Trophoblast cell (in vitro differentiated cells and primary cell): ENCODE measurements at regions not wholly inside any gene's neighbourhood (a gene's known extent, or its start where the extent isn't known, plus 50 kb on each side); places are given as distances from the start of the nearest gene placed in this dataset.

Experiments used
- DNase-seq, 2 donors: peaks; one replicate each; pipeline ENCODE4 v3.0.0-alpha.2; 2016
- H2AFZ ChIP-seq: 2 replicates; pipeline ENCODE4 v1.6.1; 2013; ENCODE audit warnings: low read length, moderate library complexity, mild to moderate bottlenecking; ENCODE audit not compliant: insufficient read depth, poor library complexity
- H2AK5ac ChIP-seq: 2 replicates; pipeline ENCODE4 v1.6.1; 2013; ENCODE audit warnings: mild to moderate bottlenecking, low read length
- H2BK120ac ChIP-seq: 2 replicates; pipeline ENCODE4 v1.6.1; 2013; ENCODE audit warnings: low read length, mild to moderate bottlenecking, moderate library complexity; ENCODE audit not compliant: insufficient read depth, poor library complexity
- H2BK12ac ChIP-seq: 2 replicates; pipeline ENCODE4 v1.6.1; 2013; ENCODE audit warnings: mild to moderate bottlenecking, low read length, moderate library complexity
- H2BK5ac ChIP-seq: 2 replicates; pipeline ENCODE4 v1.6.1; 2013; ENCODE audit warnings: low read length, low read depth, moderate library complexity, mild to moderate bottlenecking; ENCODE audit not compliant: poor library complexity
- H3K14ac ChIP-seq: 2 replicates; pipeline ENCODE4 v1.6.1; 2013; ENCODE audit warnings: mild to moderate bottlenecking, low read length
- H3K18ac ChIP-seq: 2 replicates; pipeline ENCODE4 v1.6.1; 2013; ENCODE audit warnings: mild to moderate bottlenecking, low read length
- H3K23ac ChIP-seq: 2 replicates; pipeline ENCODE4 v1.6.1; 2013; ENCODE audit warnings: low read length
- H3K27ac ChIP-seq: 2 replicates; pipeline ENCODE4 v1.5.1; 2013; ENCODE audit warnings: low read depth, mild to moderate bottlenecking, inconsistent platforms, low read length, moderate library complexity
- H3K27me3 ChIP-seq: 2 replicates; pipeline ENCODE4 v1.6.1; 2013; ENCODE audit warnings: inconsistent platforms, mild to moderate bottlenecking, low read length, moderate library complexity; ENCODE audit not compliant: insufficient read depth
- H3K36me3 ChIP-seq, 2 experiments: 1 replicate in 1 of 2; 2 replicates in 1 of 2; pipeline ENCODE4 v1.6.1; 2013; ENCODE audit warnings: low read length in 2 of 2, mild to moderate bottlenecking in 2 of 2, moderate library complexity in 1 of 2; ENCODE audit not compliant: insufficient read depth in 2 of 2, control insufficient read depth in 1 of 2
- H3K4ac ChIP-seq: 2 replicates; pipeline ENCODE4 v1.6.1; 2013; ENCODE audit warnings: low read depth, mild to moderate bottlenecking, low read length, moderate library complexity
- H3K4me1 ChIP-seq, 2 experiments: 1 replicate in 1 of 2; 2 replicates in 1 of 2; pipeline ENCODE4 v1.6.1; 2013; ENCODE audit warnings: low read length in 2 of 2, mild to moderate bottlenecking in 2 of 2, moderate library complexity in 1 of 2; ENCODE audit not compliant: insufficient read depth in 2 of 2, control insufficient read depth in 1 of 2
- H3K4me2 ChIP-seq: 2 replicates; pipeline ENCODE4 v1.6.1; 2013; ENCODE audit warnings: inconsistent platforms, mild to moderate bottlenecking, low read length, moderate library complexity
- H3K4me3 ChIP-seq: 2 replicates; pipeline ENCODE4 v1.5.1; 2013; ENCODE audit warnings: mild to moderate bottlenecking, low read depth, low read length, inconsistent platforms
- H3K79me1 ChIP-seq: one replicate; pipeline ENCODE4 v1.6.1; 2013; ENCODE audit warnings: low read length
- H3K79me2 ChIP-seq: 2 replicates; pipeline ENCODE4 v1.6.1; 2013; ENCODE audit warnings: low read length, mild to moderate bottlenecking; ENCODE audit not compliant: control insufficient read depth, insufficient read depth, poor library complexity
- H3K9ac ChIP-seq: 2 replicates; pipeline ENCODE4 v1.6.1; 2013; ENCODE audit warnings: mild to moderate bottlenecking, low read length
- H3K9me3 ChIP-seq: 2 replicates; pipeline ENCODE4 v1.6.1; 2013; ENCODE audit warnings: low read depth, mild to moderate bottlenecking, control low read depth, inconsistent platforms, low read length; ENCODE audit not compliant: insufficient read depth
- H4K12ac ChIP-seq: 2 replicates; pipeline ENCODE4 v1.6.1; 2013; ENCODE audit warnings: low read depth, mild to moderate bottlenecking, low read length, moderate library complexity
- H4K8ac ChIP-seq: 2 replicates; pipeline ENCODE4 v1.6.1; 2013; ENCODE audit warnings: low read depth, mild to moderate bottlenecking, low read length, moderate library complexity
- H4K91ac ChIP-seq: one replicate; pipeline ENCODE4 v1.6.1; 2013; ENCODE audit warnings: low read depth, mild to moderate bottlenecking, low read length, moderate library complexity
- WGBS: extraction: QIAGEN DNeasy Blood & Tissue Kit; methylation state at CpG from one replicate; pipeline ENCODE4 v1.1.7; 2013; ENCODE audit warnings: missing lambda C conversion rate; ENCODE audit not compliant: insufficient read length, insufficient coverage; ENCODE audit errors: extremely low coverage; 5-methylcytosine and 5-hydroxymethylcytosine counted together

- Histone ChIP-seq H2BK12ac (no peak overlapping the region), H3K14ac (no peak overlapping the region), H4K91ac (no peak overlapping the region), H3K27ac (no peak overlapping the region), H3K36me3 (no peaks in the 10 kb centered on the region), H4K8ac (no peak overlapping the region), H3K4me3 (no peak overlapping the region), H3K23ac (no peak overlapping the region), H4K12ac (no peak overlapping the region), H2AFZ (no peak overlapping the region), H3K9ac (no peak overlapping the region), H2BK120ac (no peak overlapping the region), H3K4ac (no peak overlapping the region), H3K79me2 (no peaks in the 10 kb centered on the region), H3K9me3 (no peaks in the 10 kb centered on the region), H3K4me1 (peaks cover 0 to 2% of the 10 kb centered on the region in 2 experiments), H3K4me2 (no peak overlapping the region), H2AK5ac (no peak overlapping the region), H2BK5ac (no peak overlapping the region), H3K27me3 (no peaks in the 10 kb centered on the region), H3K18ac (no peak overlapping the region), H3K79me1 (no peaks in the 10 kb centered on the region)
- no CpG with 5 or more reads among the region's 7 CpGs for WGBS
- no peak for DNase-seq
Observed at GRCh38 chr5:37933576-37933975, 93.7 kb upstream of the GDNF start.

GRCh38 chr5:37932450-37932849, 92.6 kb upstream of the GDNF start:
- Histone ChIP-seq H3K27me3 (no peaks in the 10 kb centered on the region), H3K9me3 (no peaks in the 10 kb centered on the region), H2BK5ac (no peak overlapping the region), H4K91ac (no peak overlapping the region), H2AFZ (no peak overlapping the region), H3K23ac (no peak overlapping the region), H3K4me2 (no peak overlapping the region), H3K79me2 (no peaks in the 10 kb centered on the region), H3K9ac (no peak overlapping the region), H2BK120ac (no peak overlapping the region), H2BK12ac (no peak overlapping the region), H3K18ac (no peak overlapping the region), H3K27ac (no peak overlapping the region), H4K8ac (no peak overlapping the region), H3K4ac (no peak overlapping the region), H4K12ac (no peak overlapping the region), H3K4me3 (no peak overlapping the region), H3K4me1 (no peaks in the 10 kb centered on the region), H3K36me3 (no peaks in the 10 kb centered on the region), H2AK5ac (no peak overlapping the region), H3K79me1 (no peaks in the 10 kb centered on the region), H3K14ac (no peak overlapping the region)
- DNase-seq = no peak
- WGBS = no CpG with 5 or more reads among the region's 3 CpGs

- Histone ChIP-seq H3K4me3 (no peak overlapping the region), H2BK5ac (no peak overlapping the region), H3K4me1 (no peaks in the 10 kb centered on the region), H2BK12ac (no peak overlapping the region), H3K9me3 (no peaks in the 10 kb centered on the region), H2BK120ac (no peak overlapping the region), H3K4ac (no peak overlapping the region), H2AK5ac (no peak overlapping the region), H3K9ac (no peak overlapping the region), H2AFZ (no peak overlapping the region), H3K79me1 (no peaks in the 10 kb centered on the region), H4K8ac (no peak overlapping the region), H3K27ac (no peak overlapping the region), H3K27me3 (no peaks in the 10 kb centered on the region), H3K14ac (no peak overlapping the region), H3K36me3 (no peaks in the 10 kb centered on the region), H4K91ac (no peak overlapping the region), H3K4me2 (no peak overlapping the region), H3K79me2 (no peaks in the 10 kb centered on the region), H3K18ac (no peak overlapping the region), H4K12ac (no peak overlapping the region), H3K23ac (no peak overlapping the region)
- DNase-seq = no peak
- WGBS = no CpG with 5 or more reads among the region's 2 CpGs
Observed at GRCh38 chr5:37931541-37931940, 91.7 kb upstream of the GDNF start.

GRCh38 chr5:37930350-37930749, 90.5 kb upstream of the GDNF start:
- Histone ChIP-seq H3K4me1 (no peaks in the 10 kb centered on the region), H2AFZ (no peak overlapping the region), H3K79me2 (no peaks in the 10 kb centered on the region), H2BK12ac (no peak overlapping the region), H4K8ac (no peak overlapping the region), H3K4ac (no peak overlapping the region), H3K18ac (no peak overlapping the region), H2BK120ac (no peak overlapping the region), H3K23ac (no peak overlapping the region), H3K9me3 (no peaks in the 10 kb centered on the region), H3K14ac (no peak overlapping the region), H3K36me3 (no peaks in the 10 kb centered on the region), H3K4me3 (no peak overlapping the region), H3K27me3 (no peaks in the 10 kb centered on the region), H3K79me1 (no peaks in the 10 kb centered on the region), H4K12ac (no peak overlapping the region), H3K9ac (no peak overlapping the region), H3K27ac (no peak overlapping the region), H4K91ac (no peak overlapping the region), H2BK5ac (no peak overlapping the region), H3K4me2 (no peak overlapping the region), H2AK5ac (no peak overlapping the region)
- no CpG with 5 or more reads among the region's 2 CpGs for WGBS
- no peak for DNase-seq
